Hepatocyte (in vitro differentiated cells): ENCODE measurements at regions not wholly inside any gene's neighbourhood (a gene's known extent, or its start where the extent isn't known, plus 50 kb on each side); places are given as distances from the start of the nearest gene placed in this dataset.

Source experiments
- CTCF ChIP-seq: fragments of 200-600 bp; sonication (generic); IDR thresholded peaks from 2 replicates; pipeline ENCODE4 v1.5.1; 2016; ENCODE audit warnings: antibody characterized with exemption, mild to moderate bottlenecking; ENCODE audit not compliant: poor library complexity
- EZH2 ChIP-seq: fragments of 200-600 bp; sonication (generic); IDR thresholded peaks from 2 replicates; pipeline ENCODE4 v1.6.1; 2016; ENCODE audit warnings: antibody characterized with exemption, mild to moderate bottlenecking, borderline replicate concordance

- TF ChIP-seq CTCF (no peak), EZH2 (no peak)
Observed at GRCh38 chr17:79330696-79331095, 256.1 kb downstream of the ENGASE start.
